ENCODE measurements at regions not wholly inside any gene's neighbourhood (a gene's known extent, or its start where the extent isn't known, plus 50 kb on each side); places are given as distances from the start of the nearest gene placed in this dataset.

DNA sequence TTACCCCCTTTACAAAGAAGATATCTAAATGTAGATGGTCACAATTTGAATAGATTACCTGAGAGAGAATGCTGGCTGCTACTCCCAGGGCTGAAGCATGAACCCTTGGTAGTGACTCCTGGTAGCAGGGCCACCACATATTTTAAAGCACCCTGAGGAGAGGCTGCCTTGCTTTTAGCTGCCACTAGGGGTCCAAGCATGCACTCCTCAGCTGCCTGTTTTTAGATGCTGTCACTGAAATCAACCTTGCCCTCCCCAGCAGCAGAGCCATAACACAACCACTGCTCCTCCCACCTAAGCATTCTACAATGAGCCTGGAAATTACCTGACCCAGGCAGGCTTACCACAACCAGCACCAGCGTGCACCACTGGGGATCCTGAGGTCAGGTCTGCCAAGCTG is 850.9 kb downstream of the FAM133A start:
- no peak for DNase-seq (ENCODE audit: insufficient read length, low spot score)
- no peak for FAIRE-seq
- TF ChIP-seq, protein P1, sequence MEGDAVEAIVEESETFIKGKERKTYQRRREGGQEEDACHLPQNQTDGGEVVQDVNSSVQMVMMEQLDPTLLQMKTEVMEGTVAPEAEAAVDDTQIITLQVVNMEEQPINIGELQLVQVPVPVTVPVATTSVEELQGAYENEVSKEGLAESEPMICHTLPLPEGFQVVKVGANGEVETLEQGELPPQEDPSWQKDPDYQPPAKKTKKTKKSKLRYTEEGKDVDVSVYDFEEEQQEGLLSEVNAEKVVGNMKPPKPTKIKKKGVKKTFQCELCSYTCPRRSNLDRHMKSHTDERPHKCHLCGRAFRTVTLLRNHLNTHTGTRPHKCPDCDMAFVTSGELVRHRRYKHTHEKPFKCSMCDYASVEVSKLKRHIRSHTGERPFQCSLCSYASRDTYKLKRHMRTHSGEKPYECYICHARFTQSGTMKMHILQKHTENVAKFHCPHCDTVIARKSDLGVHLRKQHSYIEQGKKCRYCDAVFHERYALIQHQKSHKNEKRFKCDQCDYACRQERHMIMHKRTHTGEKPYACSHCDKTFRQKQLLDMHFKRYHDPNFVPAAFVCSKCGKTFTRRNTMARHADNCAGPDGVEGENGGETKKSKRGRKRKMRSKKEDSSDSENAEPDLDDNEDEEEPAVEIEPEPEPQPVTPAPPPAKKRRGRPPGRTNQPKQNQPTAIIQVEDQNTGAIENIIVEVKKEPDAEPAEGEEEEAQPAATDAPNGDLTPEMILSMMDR (IDR thresholded peaks at IDR 0.05; ENCODE audit: insufficient read depth, missing control alignments): no peak

DNA sequence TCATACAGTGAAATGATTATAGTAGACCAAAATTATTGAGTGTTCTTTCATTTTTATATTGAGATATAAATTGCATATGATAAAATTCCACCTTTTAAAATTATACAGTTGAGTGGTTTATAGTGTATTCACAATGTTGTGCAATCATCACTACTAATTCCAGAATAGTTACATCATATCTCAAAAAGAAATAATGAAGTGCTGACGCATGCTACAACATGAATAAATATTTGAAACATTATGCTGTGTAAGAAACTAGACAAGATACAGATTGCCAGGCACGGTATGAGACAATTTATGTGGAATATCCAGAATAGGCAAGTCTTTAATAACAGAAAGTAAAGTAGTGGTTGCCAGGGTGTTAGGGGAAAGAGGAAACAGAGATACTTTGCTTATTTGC is 871.7 kb downstream of the FAM133A start:
- DNase-seq (ENCODE audit: insufficient read length, low spot score): no peak
- FAIRE-seq: no peak
- TF ChIP-seq, protein P1 (IDR thresholded peaks at IDR 0.05; ENCODE audit: insufficient read depth, missing control alignments): no peak

DNA sequence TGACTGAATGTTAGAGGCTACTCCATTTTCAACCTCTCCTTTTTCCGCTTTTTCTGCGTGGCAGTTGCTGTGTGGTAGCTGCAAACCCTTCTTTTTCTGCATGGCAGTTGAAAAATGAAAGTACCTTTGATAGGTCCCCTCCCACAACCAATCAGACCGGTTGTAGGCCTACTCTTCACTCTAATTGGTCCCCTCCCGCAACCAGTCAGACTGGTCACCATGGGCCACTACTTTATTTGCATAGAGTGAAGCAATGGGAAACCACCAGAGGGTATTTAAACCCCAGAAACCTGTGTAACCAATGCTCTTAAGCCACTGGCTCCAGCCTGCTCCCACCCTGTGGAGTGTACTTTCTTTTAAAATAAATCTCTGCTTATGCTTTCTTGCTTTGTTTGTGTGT is 877.8 kb downstream of the FAM133A start:
- TF ChIP-seq, protein P1 (IDR thresholded peaks at IDR 0.05; ENCODE audit: insufficient read depth, missing control alignments): no peak
- FAIRE-seq (no peak), DNase-seq (ENCODE audit: insufficient read length, low spot score) (no peak)

DNA sequence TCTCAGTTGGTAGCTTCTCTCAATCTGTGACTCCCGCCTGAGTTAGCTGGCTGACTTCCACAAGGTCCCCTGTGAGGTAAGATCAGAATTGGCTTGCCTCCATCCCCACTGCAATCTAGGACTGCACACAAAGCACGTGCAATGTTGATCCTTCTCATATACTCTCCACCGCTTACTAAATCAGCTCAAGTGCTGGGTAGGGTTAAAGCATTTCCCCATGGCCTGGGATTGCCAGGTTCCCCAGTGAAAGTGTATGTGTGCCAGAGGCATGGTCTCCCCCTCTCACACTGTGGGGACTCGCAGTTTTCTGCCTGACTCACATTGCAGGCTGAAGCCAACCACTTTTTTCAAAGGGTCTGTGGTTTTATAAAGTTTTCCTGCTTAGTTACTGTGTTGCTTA is 886.9 kb downstream of the FAM133A start:
- FAIRE-seq (no peak), DNase-seq (ENCODE audit: insufficient read length, low spot score) (no peak)
- TF ChIP-seq, protein P1 (IDR thresholded peaks at IDR 0.05; ENCODE audit: insufficient read depth, missing control alignments): no peak

DNA sequence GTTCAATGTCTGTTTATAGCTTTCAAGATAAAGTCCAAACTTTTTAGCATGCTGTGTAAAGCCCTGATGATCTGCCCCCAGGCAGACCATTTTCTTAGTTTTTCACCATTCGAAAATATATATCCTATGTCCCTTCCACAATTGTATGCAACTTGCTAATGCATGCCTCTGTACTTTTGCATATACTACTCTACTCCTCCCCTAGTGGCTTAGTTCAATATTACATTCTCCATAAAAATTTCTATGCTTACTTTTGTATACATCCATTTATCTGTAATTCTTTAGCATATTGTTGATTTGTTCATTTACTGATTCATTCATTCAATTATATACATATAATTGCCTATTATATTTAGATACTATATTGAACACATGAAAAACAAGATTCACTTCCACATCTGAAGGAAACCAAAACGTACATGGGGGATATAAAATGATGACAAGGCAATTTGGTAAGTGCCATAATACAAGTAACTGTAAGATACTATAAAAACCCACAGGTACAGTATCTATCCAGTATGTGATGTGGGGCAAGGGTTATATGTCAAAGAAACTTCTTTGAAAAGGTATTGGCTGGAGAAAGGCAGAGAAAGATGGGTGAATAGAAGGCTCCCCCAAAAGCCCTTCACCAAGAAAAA is 902.5 kb downstream of the FAM133A start:
- TF ChIP-seq, protein P1 (IDR thresholded peaks at IDR 0.05; ENCODE audit: insufficient read depth, missing control alignments): no peak
- DNase-seq (ENCODE audit: insufficient read length, low spot score) (no peak), FAIRE-seq (peak; percentile 46)

DNA sequence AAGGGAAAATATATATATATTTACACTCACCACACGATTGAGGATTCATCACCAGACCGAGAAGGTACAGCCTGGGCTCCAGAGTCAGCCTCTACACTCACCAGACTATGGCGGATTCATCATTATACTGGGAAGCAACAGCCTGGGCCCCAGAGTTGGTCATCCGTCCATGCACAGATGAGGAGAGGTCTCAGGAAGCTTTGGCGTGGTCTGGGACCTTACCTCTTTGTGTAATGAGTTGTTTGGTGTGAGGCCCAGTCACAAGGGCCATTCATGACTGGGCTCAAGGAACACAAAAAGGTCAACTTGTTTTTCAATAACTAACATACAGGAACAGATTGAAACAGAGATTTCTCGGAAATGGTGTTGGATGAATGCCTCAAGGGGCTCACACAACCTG is 926.1 kb downstream of the FAM133A start:
- no peak for FAIRE-seq
- DNase-seq (ENCODE audit: insufficient read length, low spot score): no peak
- TF ChIP-seq, protein P1 (IDR thresholded peaks at IDR 0.05; ENCODE audit: insufficient read depth, missing control alignments): no peak

DNA sequence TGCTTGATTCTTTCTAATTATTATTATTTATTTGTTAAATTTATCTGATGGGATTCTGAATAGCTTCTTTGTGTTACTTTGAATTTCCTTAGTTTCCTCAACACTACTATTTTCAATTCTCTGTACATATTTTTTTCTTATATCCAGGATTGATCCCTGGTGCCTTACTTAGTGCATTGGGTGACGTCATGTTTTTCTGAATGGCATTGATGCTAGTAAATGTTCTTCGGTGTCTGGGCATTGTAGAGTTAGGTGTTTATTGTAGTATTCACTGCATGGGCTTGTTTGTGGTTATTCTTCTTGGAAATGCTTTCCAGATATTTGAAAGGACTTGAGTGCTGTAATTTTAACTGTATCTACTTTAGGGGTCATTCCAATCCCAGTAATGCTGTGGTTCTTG is 938.1 kb downstream of the FAM133A start:
- TF ChIP-seq, protein P1 (IDR thresholded peaks at IDR 0.05; ENCODE audit: insufficient read depth, missing control alignments): no peak
- FAIRE-seq (no peak), DNase-seq (ENCODE audit: insufficient read length, low spot score) (no peak)
